ENCODE measurements at regions not wholly inside any gene's neighbourhood (a gene's known extent, or its start where the extent isn't known, plus 50 kb on each side); places are given as distances from the start of the nearest gene placed in this dataset.
"Not testable (repeated sequence)": the region's sequence is repeated elsewhere in the genome, so short reads cannot be mapped to it uniquely, and the experiment has no call there.

- TF ChIP-seq CTCF (IDR thresholded peaks at IDR 0.05; ENCODE audit: control extremely low read depth, extremely low read depth) = no peak
- H3K27ac ChIP-seq (ENCODE audit: low read depth in 1 of 2, low read length in 1 of 2) = no peak overlapping the region
- H3K4me1 ChIP-seq (ENCODE audit: control insufficient read depth in 5 of 5, insufficient read depth in 5 of 5, low read length in 5 of 5) = no peaks in the 10 kb centered on the region
- H3K36me3 ChIP-seq (ENCODE audit: control insufficient read depth in 4 of 4, insufficient read depth in 4 of 4, low read length in 4 of 4) = no peaks in the 10 kb centered on the region
- H3K27me3 ChIP-seq (ENCODE audit: control insufficient read depth in 3 of 3, insufficient read depth in 3 of 3, low read length in 2 of 3) = no peaks in the 10 kb centered on the region
- DNase-seq (no peak), ATAC-seq (ENCODE audit: insufficient read depth, low FRiP score) (no peak)
- no peak overlapping the region for H3K9ac ChIP-seq (ENCODE audit: insufficient read depth in 1 of 2, low read length in 2 of 2)
- no peak overlapping the region for H3K4me3 ChIP-seq
- no peaks in the 10 kb centered on the region for H3K9me3 ChIP-seq (ENCODE audit: control insufficient read depth in 4 of 4, insufficient read depth in 3 of 4, low read length in 3 of 4)
Observed at GRCh38 chr2:211205836-211206235, 649.4 kb downstream of the CPS1 start.

GRCh38 chr2:211216221-211216620 is 659.8 kb downstream of the CPS1 start:
- Histone ChIP-seq H3K9me3 (ENCODE audit: control insufficient read depth in 4 of 4, insufficient read depth in 3 of 4, low read length in 3 of 4) (no peaks in the 10 kb centered on the region), H3K27ac (ENCODE audit: low read depth in 1 of 2, low read length in 1 of 2) (no peak overlapping the region), H3K27me3 (ENCODE audit: control insufficient read depth in 3 of 3, insufficient read depth in 3 of 3, low read length in 2 of 3) (no peaks in the 10 kb centered on the region), H3K4me1 (ENCODE audit: control insufficient read depth in 5 of 5, insufficient read depth in 5 of 5, low read length in 5 of 5) (no peaks in the 10 kb centered on the region), H3K4me3 (no peak overlapping the region), H3K9ac (ENCODE audit: insufficient read depth in 1 of 2, low read length in 2 of 2) (no peak overlapping the region), H3K36me3 (ENCODE audit: control insufficient read depth in 4 of 4, insufficient read depth in 4 of 4, low read length in 4 of 4) (no peaks in the 10 kb centered on the region)
- DNase-seq (no peak), ATAC-seq (ENCODE audit: insufficient read depth, low FRiP score) (no peak)
- 44 to 50% methylated on average over 1 of the region's 1 CpG for WGBS, 2 donors
- no peak for TF ChIP-seq CTCF (IDR thresholded peaks at IDR 0.05; ENCODE audit: control extremely low read depth, extremely low read depth)

- not testable (repeated sequence) for H3K9me3 ChIP-seq (ENCODE audit: control insufficient read depth in 4 of 4, insufficient read depth in 3 of 4, low read length in 3 of 4); H3K4me1 ChIP-seq (ENCODE audit: control insufficient read depth in 5 of 5, insufficient read depth in 5 of 5, low read length in 5 of 5); DNase-seq; H3K4me3 ChIP-seq; H3K27ac ChIP-seq (ENCODE audit: low read depth in 1 of 2, low read length in 1 of 2); H3K27me3 ChIP-seq (ENCODE audit: control insufficient read depth in 3 of 3, insufficient read depth in 3 of 3, low read length in 2 of 3); ATAC-seq (ENCODE audit: insufficient read depth, low FRiP score); H3K9ac ChIP-seq (ENCODE audit: insufficient read depth in 1 of 2, low read length in 2 of 2); H3K36me3 ChIP-seq (ENCODE audit: control insufficient read depth in 4 of 4, insufficient read depth in 4 of 4, low read length in 4 of 4)
- WGBS, 2 donors = 84 to 94% methylated on average over 5 to 12 of the region's 15 CpGs
Observed at GRCh38 chr2:211219548-211219947, 663.1 kb downstream of the CPS1 start.

- Histone ChIP-seq H3K9me3 (ENCODE audit: control insufficient read depth in 4 of 4, insufficient read depth in 3 of 4, low read length in 3 of 4) (peaks cover 0 to 2% (median 0%) of the 10 kb centered on the region in 4 donors), H3K36me3 (ENCODE audit: control insufficient read depth in 4 of 4, insufficient read depth in 4 of 4, low read length in 4 of 4) (no peaks in the 10 kb centered on the region), H3K27ac (ENCODE audit: low read depth in 1 of 2, low read length in 1 of 2) (no peak overlapping the region), H3K4me3 (no peak overlapping the region), H3K4me1 (ENCODE audit: control insufficient read depth in 5 of 5, insufficient read depth in 5 of 5, low read length in 5 of 5) (no peaks in the 10 kb centered on the region), H3K9ac (ENCODE audit: insufficient read depth in 1 of 2, low read length in 2 of 2) (no peak overlapping the region), H3K27me3 (ENCODE audit: control insufficient read depth in 3 of 3, insufficient read depth in 3 of 3, low read length in 2 of 3) (no peaks in the 10 kb centered on the region)
- no peak for TF ChIP-seq CTCF (IDR thresholded peaks at IDR 0.05; ENCODE audit: control extremely low read depth, extremely low read depth)
- 29 to 43% methylated on average over 4 of the region's 4 CpGs for WGBS, 2 donors
- ATAC-seq (ENCODE audit: insufficient read depth, low FRiP score) (no peak), DNase-seq (no peak)
Observed at GRCh38 chr2:211225784-211226183, 669.4 kb downstream of the CPS1 start.
